ENCODE measurements at regions not wholly inside any gene's neighbourhood (a gene's known extent, or its start where the extent isn't known, plus 50 kb on each side); places are given as distances from the start of the nearest gene placed in this dataset.
"Not testable (repeated sequence)": the region's sequence is repeated elsewhere in the genome, so short reads cannot be mapped to it uniquely, and the experiment has no call there.

- no peak for DNase-seq
Observed at GRCh38 chr14:27634056-27634970, 1036.5 kb upstream of the NOVA1 start.

GRCh38 chr14:27640688-27641087 is 1042.9 kb upstream of the NOVA1 start:
- DNase-seq: not testable (repeated sequence)

GRCh38 chr14:27642251-27642866 is 1044.5 kb upstream of the NOVA1 start:
- no peak for DNase-seq

GRCh38 chr14:27660683-27661082 is 1062.8 kb upstream of the NOVA1 start:
- no peak for DNase-seq

DNA sequence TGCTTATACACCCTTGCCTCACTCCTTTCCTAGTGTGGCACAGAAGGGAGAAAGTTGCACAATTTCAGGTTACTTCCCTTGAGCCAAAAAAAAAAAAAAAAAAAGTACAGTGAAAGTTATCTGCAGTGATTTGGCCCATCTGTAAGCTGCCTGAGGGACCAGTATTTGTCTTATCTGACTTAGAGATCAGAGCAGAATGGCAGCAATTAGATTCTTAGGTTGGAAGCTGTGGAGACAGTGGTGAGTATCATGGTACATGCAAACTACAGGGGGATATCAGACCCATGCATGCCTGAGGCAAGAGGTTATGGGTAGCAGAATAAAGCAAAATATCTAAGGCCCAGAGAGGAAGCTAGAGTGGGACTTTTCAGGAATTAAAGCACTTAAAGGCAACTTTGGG is 1070.7 kb upstream of the NOVA1 start:
- DNase-seq: no peak

DNA sequence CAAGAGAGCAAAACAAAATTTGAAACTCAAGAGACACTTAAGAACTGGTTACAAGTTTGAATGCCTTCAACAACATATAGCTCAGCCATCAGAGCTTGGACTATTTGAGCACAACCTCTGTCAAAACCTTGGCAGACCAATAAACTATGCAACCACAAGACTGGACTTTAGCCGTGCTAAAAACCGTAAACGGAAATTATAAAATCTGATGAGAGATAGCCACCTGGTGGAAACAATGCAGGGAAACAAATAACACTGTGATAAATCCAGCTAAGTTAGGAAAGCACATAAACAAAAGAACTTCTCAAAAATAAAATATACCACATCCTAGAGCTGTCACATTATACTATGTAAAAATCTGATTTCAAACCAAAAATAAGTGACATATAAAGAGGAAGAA is 1074.2 kb upstream of the NOVA1 start:
- DNase-seq: no peak

GRCh38 chr14:27672811-27673737 is 1075.2 kb upstream of the NOVA1 start:
- DNase-seq: not testable (repeated sequence)

GRCh38 chr14:27686137-27686536 is 1080.5 kb upstream of the FOXG1 start:
- no peak for DNase-seq

DNA sequence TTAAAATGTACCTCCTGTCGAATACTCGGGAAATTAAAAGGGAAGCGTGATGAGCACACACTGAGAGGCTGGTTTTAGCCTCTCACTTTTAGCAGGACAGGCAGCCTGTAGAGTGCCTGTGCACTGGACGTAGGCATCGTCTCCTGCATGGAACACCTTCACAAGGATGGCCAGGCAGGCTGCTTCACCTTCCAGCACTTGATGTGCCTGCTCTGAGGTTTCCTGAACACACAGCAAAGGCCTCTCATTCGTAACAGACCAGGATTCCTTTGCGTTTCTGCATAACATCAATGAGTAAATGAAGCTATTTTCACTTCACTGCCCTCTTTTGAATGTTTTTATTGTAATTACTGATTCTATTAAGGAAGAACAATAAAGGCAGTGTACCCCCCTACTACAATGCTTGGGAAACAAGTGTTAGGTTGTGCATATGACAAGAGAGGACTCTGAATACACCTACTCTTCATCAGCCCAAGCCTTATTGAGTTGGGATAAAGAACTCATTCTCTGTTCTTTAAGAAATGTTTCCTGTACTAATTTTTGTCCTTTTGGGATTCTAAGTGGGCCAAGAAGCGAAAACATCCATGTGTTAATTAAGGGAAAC is 1077.6 kb upstream of the FOXG1 start:
- DNase-seq: no peak

- no peak for DNase-seq
Observed at GRCh38 chr14:27712364-27712763, 1054.2 kb upstream of the FOXG1 start.

DNA sequence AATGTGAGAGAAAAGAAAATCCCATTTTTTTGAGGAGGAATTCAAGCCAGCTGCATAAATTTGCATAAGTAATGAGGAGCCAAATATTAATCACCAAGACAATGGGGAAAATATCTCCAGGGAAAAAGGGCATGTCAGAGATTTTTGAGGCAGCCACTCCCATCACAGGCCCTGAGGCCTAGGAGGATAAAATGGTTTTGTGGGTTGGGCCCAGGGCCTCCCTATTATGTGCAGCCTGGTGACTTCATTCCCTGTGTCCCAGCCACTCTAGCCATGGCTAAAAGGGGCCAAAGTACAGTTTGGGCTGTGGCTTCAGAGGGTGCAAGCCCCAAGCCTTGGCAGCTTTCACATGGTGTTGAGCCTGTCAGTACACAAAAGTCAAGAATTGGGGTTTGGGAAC is 1051.0 kb upstream of the FOXG1 start:
- DNase-seq: no peak

DNA sequence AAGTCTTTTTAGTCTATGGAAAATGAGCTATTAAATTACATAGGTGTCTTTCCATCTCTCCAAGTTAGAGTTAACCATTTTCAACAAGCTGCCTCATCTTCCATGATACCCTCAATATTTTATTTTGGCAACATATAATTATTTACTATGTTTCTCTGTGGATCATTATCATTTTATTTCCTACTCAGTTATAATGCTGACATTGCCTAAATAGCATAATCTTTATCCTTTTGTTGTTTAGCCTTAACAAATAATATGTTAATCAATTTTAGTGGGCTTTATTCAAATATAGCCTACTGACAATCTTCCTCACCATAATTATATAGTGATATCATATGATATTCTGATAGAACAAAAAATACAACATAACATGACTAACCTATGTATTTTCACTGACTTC is 1044.8 kb upstream of the FOXG1 start:
- DNase-seq: no peak

GRCh38 chr14:27725482-27725881 is 1041.1 kb upstream of the FOXG1 start:
- DNase-seq: no peak

DNA sequence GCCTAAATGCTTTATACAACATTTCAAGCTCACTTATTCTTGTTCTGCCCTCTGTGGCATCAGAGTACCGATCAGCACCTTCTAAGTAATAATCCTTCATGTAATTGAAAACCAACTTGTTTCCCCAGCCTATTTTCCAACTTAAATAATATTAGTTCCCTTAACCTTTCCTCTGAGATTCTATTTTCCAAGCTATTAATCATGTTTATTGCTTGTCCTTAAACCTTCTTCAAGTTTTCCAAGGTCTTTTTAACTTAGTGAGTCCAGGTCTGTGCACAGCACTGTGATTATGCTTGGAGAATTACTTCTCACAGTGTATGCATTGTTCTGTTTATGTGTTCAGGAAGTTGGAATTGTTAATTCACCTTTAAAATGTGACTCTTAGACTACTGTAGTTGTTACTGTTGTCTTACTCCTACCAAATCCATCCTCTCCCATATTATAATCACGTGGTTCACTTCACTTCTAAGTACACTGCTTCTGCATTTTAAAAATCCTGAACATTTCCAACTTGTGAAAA is 1039.3 kb upstream of the FOXG1 start:
- no peak for DNase-seq

DNA sequence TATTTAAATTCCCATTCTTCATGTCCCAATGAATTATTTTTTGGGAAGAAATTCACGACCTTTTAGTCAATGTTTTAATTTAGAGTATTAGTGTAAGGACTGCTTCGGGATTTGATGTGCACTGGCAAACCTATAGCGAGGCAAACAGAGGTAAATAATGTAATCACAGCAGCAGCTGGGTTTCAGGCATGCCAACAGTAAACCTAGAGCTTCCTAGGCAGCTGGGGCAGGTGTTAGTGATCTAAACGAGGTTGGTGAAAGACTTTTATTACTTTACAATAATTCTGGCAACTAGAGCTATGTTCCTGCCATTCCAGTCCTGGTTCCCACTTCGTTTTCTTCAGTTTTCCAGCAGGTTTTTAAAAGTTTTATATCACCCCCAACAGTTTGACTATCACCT is 1036.4 kb upstream of the FOXG1 start:
- no peak for DNase-seq

- DNase-seq: no peak
Observed at GRCh38 chr14:27739657-27740156, 1026.9 kb upstream of the FOXG1 start.

- DNase-seq: no peak
Observed at GRCh38 chr14:27750114-27750513, 1016.5 kb upstream of the FOXG1 start.

DNA sequence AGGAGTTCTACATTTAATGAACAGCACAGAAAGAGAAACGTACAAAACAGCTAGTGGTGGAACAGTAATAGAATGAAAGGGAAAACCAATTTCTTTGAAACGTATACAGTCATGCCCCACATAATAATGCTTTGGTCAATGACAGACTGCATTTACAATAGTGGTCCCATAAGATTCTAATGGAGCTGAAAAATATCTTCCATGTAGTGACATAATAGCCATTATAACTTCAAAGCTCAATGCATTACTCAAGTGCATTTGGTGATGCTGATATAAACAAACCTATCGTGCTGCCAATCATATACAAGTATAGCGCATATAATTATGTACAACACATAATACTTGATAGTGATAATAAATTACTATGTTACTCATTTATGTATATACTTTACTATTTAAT is 1008.9 kb upstream of the FOXG1 start:
- not testable (repeated sequence) for DNase-seq

GRCh38 chr14:27760367-27760766 is 1006.2 kb upstream of the FOXG1 start:
- DNase-seq: not testable (repeated sequence)

- not testable (repeated sequence) for DNase-seq
Observed at GRCh38 chr14:27799066-27800028, 967.2 kb upstream of the FOXG1 start.

Data from fibroblast of skin of abdomen (primary cell).